ENCODE measurements at regions not wholly inside any gene's neighbourhood (a gene's known extent, or its start where the extent isn't known, plus 50 kb on each side); places are given as distances from the start of the nearest gene placed in this dataset.
"Not testable (repeated sequence)": the region's sequence is repeated elsewhere in the genome, so short reads cannot be mapped to it uniquely, and the experiment has no call there.

- DNase-seq (ENCODE audit: low read depth, low spot score): no peak
Measured at GRCh38 chr2:17460371-17461086, 57.7 kb downstream of the RAD51AP2 start.

- DNase-seq (ENCODE audit: low read depth, low spot score): no peak
Measured at GRCh38 chr2:17455343-17455742, 62.9 kb downstream of the RAD51AP2 start.

GRCh38 chr2:17446191-17446590 lies 72.0 kb downstream of the RAD51AP2 start:
- DNase-seq (ENCODE audit: low read depth, low spot score): not testable (repeated sequence)

- no peak for DNase-seq (ENCODE audit: low read depth, low spot score)
Measured at GRCh38 chr2:17445744-17446143, 72.5 kb downstream of the RAD51AP2 start.

GRCh38 chr2:17442334-17442733 lies 75.9 kb downstream of the RAD51AP2 start:
- no peak for DNase-seq (ENCODE audit: low read depth, low spot score)

GRCh38 chr2:17441790-17442189 lies 76.5 kb downstream of the RAD51AP2 start:
- no peak for DNase-seq (ENCODE audit: low read depth, low spot score)

- no peak for DNase-seq (ENCODE audit: low read depth, low spot score)
Measured at GRCh38 chr2:17441055-17441771, 77.0 kb downstream of the RAD51AP2 start.

GRCh38 chr2:17430326-17430725 lies 87.9 kb downstream of the RAD51AP2 start:
- DNase-seq (ENCODE audit: low read depth, low spot score): no peak

GRCh38 chr2:17429130-17429529 lies 89.1 kb downstream of the RAD51AP2 start:
- no peak for DNase-seq (ENCODE audit: low read depth, low spot score)

- no peak for DNase-seq (ENCODE audit: low read depth, low spot score)
Measured at GRCh38 chr2:17427401-17427800, 90.8 kb downstream of the RAD51AP2 start.

GRCh38 chr2:17426743-17427142 lies 91.5 kb downstream of the RAD51AP2 start:
- no peak for DNase-seq (ENCODE audit: low read depth, low spot score)

GRCh38 chr2:17422061-17422460 lies 96.2 kb downstream of the RAD51AP2 start:
- no peak for DNase-seq (ENCODE audit: low read depth, low spot score)

GRCh38 chr2:17416884-17417391 lies 101.3 kb downstream of the RAD51AP2 start:
- DNase-seq (ENCODE audit: low read depth, low spot score): no peak

- DNase-seq (ENCODE audit: low read depth, low spot score): no peak
Measured at GRCh38 chr2:17413036-17413435, 105.2 kb downstream of the RAD51AP2 start.

- DNase-seq (ENCODE audit: low read depth, low spot score): no peak
Measured at GRCh38 chr2:17401096-17401495, 117.1 kb downstream of the RAD51AP2 start.

- no peak for DNase-seq (ENCODE audit: low read depth, low spot score)
Measured at GRCh38 chr2:17398770-17399169, 119.5 kb downstream of the RAD51AP2 start.

- no peak for DNase-seq (ENCODE audit: low read depth, low spot score)
Measured at GRCh38 chr2:17388798-17389197, 129.4 kb downstream of the RAD51AP2 start.

- DNase-seq (ENCODE audit: low read depth, low spot score): no peak
Measured at GRCh38 chr2:17387591-17387990, 130.6 kb downstream of the RAD51AP2 start.

- DNase-seq (ENCODE audit: low read depth, low spot score): no peak
Measured at GRCh38 chr2:17386771-17387170, 131.5 kb downstream of the RAD51AP2 start.

GRCh38 chr2:17380003-17380402 lies 138.2 kb downstream of the RAD51AP2 start:
- DNase-seq (ENCODE audit: low read depth, low spot score): no peak

GRCh38 chr2:17375262-17375661 lies 143.0 kb downstream of the RAD51AP2 start:
- DNase-seq (ENCODE audit: low read depth, low spot score): no peak

- DNase-seq (ENCODE audit: low read depth, low spot score): no peak
Measured at GRCh38 chr2:17373741-17374140, 144.5 kb downstream of the RAD51AP2 start.

- DNase-seq (ENCODE audit: low read depth, low spot score): no peak
Measured at GRCh38 chr2:17373041-17373440, 145.2 kb downstream of the RAD51AP2 start.

Data from brain pericyte (primary cell).